PFSK-1 (cell line): ENCODE measurements at regions not wholly inside any gene's neighbourhood (a gene's known extent, or its start where the extent isn't known, plus 50 kb on each side); places are given as distances from the start of the nearest gene placed in this dataset.

Source experiments
- FOXP2 ChIP-seq: optimal IDR thresholded peaks from 2 replicates; pipeline ENCODE3; 2011; ENCODE audit warnings: borderline replicate concordance, control low read depth, inconsistent platforms; ENCODE audit not compliant: insufficient read depth; ENCODE audit errors: extremely low read length, extremely low read depth
- POLR2AphosphoS5 ChIP-seq: IDR thresholded peaks from 2 replicates; pipeline ENCODE4 v1.6.1; 2012; ENCODE audit warnings: low read depth, mild to moderate bottlenecking, control low read depth, low read length, moderate library complexity
- REST ChIP-seq, 2 experiments: IDR thresholded peaks; 2 replicates each; pipeline versions ENCODE4 v1.6.1 to v1.8.0; 2011 to 2012; ENCODE audit warnings: low read depth in 2 of 2, low read length in 2 of 2, control low read depth in 1 of 2, inconsistent platforms in 1 of 2, mild to moderate bottlenecking in 1 of 2, moderate library complexity in 1 of 2; ENCODE audit not compliant: insufficient read depth in 1 of 2
- SIN3A ChIP-seq: IDR thresholded peaks from 2 replicates; pipeline ENCODE4 v1.6.1; 2012; ENCODE audit warnings: mild to moderate bottlenecking, low read length, moderate library complexity, borderline replicate concordance; ENCODE audit not compliant: insufficient read depth
- TAF1 ChIP-seq: IDR thresholded peaks from 2 replicates; pipeline ENCODE4 v1.6.1; 2012; ENCODE audit warnings: low read length, control low read depth, borderline replicate concordance; ENCODE audit not compliant: insufficient read depth

GRCh38 chr1:101153692-101154091 lies 83.1 kb upstream of the S1PR1 start:
- TF ChIP-seq REST (IDR thresholded peaks at IDR 0.05; ENCODE audit: insufficient read depth in 1 of 2, low read depth in 2 of 2, low read length in 2 of 2) (no peak), FOXP2 (no peak), SIN3A (no peak), POLR2AphosphoS5 (no peak), TAF1 (no peak)

- TF ChIP-seq FOXP2 (no peak), POLR2AphosphoS5 (no peak), REST (IDR thresholded peaks at IDR 0.05; ENCODE audit: insufficient read depth in 1 of 2, low read depth in 2 of 2, low read length in 2 of 2) (no peak), SIN3A (no peak), TAF1 (no peak)
Observed at GRCh38 chr1:101152633-101153032, 84.2 kb upstream of the S1PR1 start.

- TF ChIP-seq SIN3A (no peak), TAF1 (no peak), REST (IDR thresholded peaks at IDR 0.05; ENCODE audit: insufficient read depth in 1 of 2, low read depth in 2 of 2, low read length in 2 of 2) (no peak), POLR2AphosphoS5 (no peak), FOXP2 (no peak)
Observed at GRCh38 chr1:101151286-101151685, 85.5 kb upstream of the S1PR1 start.

- no peak for TF ChIP-seq REST (IDR thresholded peaks at IDR 0.05; ENCODE audit: insufficient read depth in 1 of 2, low read depth in 2 of 2, low read length in 2 of 2)
- TF ChIP-seq POLR2AphosphoS5, result no peak
- no peak for TF ChIP-seq TAF1
- TF ChIP-seq FOXP2, result no peak
- TF ChIP-seq SIN3A, result no peak
Observed at GRCh38 chr1:101150670-101151069, 86.1 kb upstream of the S1PR1 start.

- TF ChIP-seq POLR2AphosphoS5 (no peak), TAF1 (no peak), SIN3A (no peak), FOXP2 (no peak), REST (IDR thresholded peaks at IDR 0.05; ENCODE audit: insufficient read depth in 1 of 2, low read depth in 2 of 2, low read length in 2 of 2) (no peak)
Observed at GRCh38 chr1:101150266-101150665, 86.6 kb upstream of the S1PR1 start.
